Kidney epithelial cell (primary cell): ENCODE measurements at regions not wholly inside any gene's neighbourhood (a gene's known extent, or its start where the extent isn't known, plus 50 kb on each side); places are given as distances from the start of the nearest gene placed in this dataset.

Source experiments
- DNase-seq: peaks from one replicate; pipeline ENCODE4 v3.0.0-alpha.2; 2010; ENCODE audit warnings: low read depth
- H3K27me3 ChIP-seq: 2 replicates; pipeline ENCODE4 v1.6.0; 2011; ENCODE audit warnings: low read length; ENCODE audit not compliant: control insufficient read depth, insufficient read depth
- H3K36me3 ChIP-seq: 2 replicates; pipeline ENCODE4 v1.5.1; 2011; ENCODE audit warnings: low read length; ENCODE audit not compliant: control insufficient read depth, insufficient read depth
- H3K4me3 ChIP-seq: 2 replicates; pipeline ENCODE4 v1.5.1; 2011; ENCODE audit warnings: low read depth, mild to moderate bottlenecking, control low read depth, low read length
- TF ChIP-seq, protein P1 (sequence below): IDR thresholded peaks from 2 replicates; pipeline ENCODE4 v1.5.1; 2011; ENCODE audit warnings: mild to moderate bottlenecking, moderate library complexity, low read length, control low read depth, inconsistent platforms; ENCODE audit not compliant: insufficient read depth, poor library complexity, severe bottlenecking

DNA sequence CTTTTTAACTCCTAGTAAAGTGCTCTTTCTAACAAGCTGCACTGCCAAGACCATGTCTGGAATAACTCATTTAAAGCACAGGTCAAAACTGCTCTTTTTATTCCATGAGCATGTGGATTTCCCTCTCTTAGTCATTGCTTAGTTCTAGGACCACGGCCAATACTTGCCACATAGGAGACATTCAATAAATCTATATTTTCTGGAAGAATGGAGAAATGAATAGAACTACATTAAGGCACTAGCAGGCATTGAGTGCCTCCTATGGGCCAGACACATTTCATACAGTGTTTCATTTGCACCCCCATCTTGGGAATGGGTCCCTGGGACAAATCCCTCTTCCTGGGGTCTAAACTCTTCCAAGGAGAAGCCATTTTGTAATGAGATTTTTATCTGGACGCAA is 552.8 kb upstream of the CITED2 start:
- no peaks in the 10 kb centered on the region for H3K36me3 ChIP-seq
- DNase-seq = no peak
- TF ChIP-seq, protein P1, sequence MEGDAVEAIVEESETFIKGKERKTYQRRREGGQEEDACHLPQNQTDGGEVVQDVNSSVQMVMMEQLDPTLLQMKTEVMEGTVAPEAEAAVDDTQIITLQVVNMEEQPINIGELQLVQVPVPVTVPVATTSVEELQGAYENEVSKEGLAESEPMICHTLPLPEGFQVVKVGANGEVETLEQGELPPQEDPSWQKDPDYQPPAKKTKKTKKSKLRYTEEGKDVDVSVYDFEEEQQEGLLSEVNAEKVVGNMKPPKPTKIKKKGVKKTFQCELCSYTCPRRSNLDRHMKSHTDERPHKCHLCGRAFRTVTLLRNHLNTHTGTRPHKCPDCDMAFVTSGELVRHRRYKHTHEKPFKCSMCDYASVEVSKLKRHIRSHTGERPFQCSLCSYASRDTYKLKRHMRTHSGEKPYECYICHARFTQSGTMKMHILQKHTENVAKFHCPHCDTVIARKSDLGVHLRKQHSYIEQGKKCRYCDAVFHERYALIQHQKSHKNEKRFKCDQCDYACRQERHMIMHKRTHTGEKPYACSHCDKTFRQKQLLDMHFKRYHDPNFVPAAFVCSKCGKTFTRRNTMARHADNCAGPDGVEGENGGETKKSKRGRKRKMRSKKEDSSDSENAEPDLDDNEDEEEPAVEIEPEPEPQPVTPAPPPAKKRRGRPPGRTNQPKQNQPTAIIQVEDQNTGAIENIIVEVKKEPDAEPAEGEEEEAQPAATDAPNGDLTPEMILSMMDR = no peak

DNA sequence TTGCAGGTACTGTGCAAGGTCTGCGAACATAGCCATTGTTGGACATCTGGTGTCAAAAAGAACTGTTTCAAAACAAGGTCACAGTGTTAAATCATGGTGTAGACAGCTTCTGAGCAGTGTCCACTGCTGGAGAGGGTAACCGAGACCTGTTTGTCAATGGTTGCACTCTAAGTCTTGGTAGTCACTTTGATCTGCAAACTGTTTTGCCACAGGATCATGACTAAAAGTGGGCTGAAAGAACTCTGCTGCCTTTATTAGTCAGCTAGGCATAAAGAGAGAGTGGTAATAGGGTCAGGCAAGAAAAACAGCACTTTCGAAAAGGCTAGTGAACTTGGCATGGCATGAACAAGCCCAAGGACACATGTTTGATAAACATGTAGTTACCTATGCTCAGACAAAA is 552.3 kb upstream of the CITED2 start:
- Histone ChIP-seq H3K36me3 (no peaks in the 10 kb centered on the region), H3K4me3 (no peak overlapping the region), H3K27me3 (no peaks in the 10 kb centered on the region)
- DNase-seq = no peak
- TF ChIP-seq, protein P1 = no peak

More for the DNA sequence above, 552.8 kb upstream of the CITED2 start:
- Histone ChIP-seq H3K4me3 (no peak overlapping the region), H3K27me3 (no peaks in the 10 kb centered on the region)

DNA sequence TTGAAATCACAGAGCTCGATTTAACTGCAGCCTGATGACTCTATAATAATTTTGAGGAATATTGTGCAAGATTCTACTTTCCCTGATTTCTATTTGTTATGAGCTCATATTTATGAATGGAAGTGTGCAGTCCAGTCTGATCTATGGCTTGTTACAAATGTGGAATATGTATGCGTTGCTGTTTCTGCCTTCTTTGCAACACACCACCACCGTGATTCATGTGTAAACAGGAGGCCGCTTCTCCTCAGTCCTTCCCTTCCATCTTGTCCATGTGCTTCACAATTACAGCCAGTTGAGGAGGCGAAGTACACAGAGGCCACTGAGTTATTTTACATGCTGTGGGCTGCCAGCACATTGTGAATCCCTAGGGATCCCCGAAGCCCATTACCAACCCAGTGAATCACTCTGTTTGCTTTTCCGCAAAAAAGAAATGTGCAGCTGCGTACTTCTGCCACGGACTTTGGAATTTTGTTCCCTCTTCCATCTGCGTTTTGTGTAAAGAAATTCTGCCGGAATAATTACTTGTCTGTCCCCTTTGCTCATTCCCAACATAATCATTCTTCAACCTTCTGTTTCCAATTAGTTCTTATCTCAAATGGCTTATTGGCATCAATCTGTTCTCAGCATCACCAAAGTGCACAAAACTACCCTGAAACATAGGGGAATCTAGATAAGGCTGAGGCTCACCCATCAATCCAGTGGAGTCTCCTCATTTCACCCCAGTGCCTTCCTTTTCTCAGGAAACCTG is 551.6 kb upstream of the CITED2 start:
- DNase-seq = no peak
- TF ChIP-seq, protein P1 = no peak
- Histone ChIP-seq H3K4me3 (no peak overlapping the region), H3K36me3 (no peaks in the 10 kb centered on the region), H3K27me3 (no peaks in the 10 kb centered on the region)

DNA sequence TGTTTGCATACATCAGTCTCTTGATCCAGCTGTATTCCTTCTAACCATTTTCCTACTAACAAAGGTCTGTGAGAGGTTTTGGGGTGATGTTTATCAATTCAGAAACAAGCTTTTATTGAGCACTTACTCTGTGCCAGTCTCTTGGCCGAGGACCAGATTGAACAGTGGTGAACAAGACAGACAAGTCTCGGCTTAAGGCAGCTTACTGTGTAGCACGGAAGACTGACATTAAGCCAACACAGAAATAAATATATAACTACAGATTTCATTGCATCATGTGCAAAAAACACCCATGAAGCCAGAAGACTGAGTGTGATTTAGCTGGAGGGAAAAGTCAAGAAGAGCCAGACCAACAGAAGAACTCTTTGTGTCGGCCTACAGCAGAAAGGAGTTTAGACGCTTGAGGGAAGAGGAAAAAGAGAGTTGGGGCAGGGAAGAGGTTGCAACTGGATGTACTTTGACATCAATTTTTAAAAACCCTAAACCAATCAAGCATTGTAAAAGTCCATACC is 549.6 kb upstream of the CITED2 start:
- Histone ChIP-seq H3K27me3 (no peaks in the 10 kb centered on the region), H3K4me3 (no peak overlapping the region), H3K36me3 (no peaks in the 10 kb centered on the region)
- DNase-seq = no peak
- TF ChIP-seq, protein P1 = no peak

DNA sequence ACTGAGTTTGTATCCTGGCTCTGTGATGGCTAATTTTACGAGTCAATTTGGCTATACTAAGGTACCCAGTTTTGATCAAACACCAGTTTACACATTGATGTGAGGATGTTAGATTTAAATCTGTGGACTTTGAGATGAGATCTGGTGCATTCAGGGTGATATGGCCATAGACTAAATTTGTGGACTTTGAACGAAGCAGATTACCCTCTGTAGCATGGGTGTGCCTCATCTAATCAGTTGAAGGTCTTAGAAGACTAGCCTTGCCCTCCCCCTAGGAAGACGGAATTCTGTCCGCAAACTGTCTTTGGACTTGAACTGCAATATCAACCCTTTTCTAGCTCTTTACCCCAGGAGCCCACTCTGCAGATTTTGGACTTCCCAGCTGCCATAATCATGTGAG is 547.8 kb upstream of the CITED2 start:
- Histone ChIP-seq H3K36me3 (no peaks in the 10 kb centered on the region), H3K4me3 (no peak overlapping the region), H3K27me3 (no peaks in the 10 kb centered on the region)
- TF ChIP-seq, protein P1 = no peak
- DNase-seq = no peak

DNA sequence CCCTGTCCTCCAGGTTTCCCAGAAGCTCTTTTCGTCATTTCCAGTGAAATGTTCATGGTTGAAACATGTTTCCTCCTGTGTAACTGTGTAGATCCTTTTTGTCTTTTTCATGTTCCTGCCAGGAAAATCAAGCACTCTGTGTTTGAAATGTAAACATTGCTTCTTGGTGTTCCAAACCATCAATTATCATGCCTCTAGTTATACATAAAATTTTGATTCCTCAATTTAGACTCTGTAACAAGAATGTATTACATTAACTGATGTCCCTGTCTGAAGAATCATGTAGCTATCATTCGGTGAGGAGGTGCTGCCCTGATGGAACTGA is 546.3 kb upstream of the CITED2 start:
- Histone ChIP-seq H3K27me3 (no peaks in the 10 kb centered on the region), H3K4me3 (no peak overlapping the region), H3K36me3 (no peaks in the 10 kb centered on the region)
- DNase-seq = no peak
- TF ChIP-seq, protein P1 = no peak
